ENCODE measurements at regions not wholly inside any gene's neighbourhood (a gene's known extent, or its start where the extent isn't known, plus 50 kb on each side); places are given as distances from the start of the nearest gene placed in this dataset.
A peak's percentile ranks its signal among the peaks of the same experiment; 100 is the strongest.
"Not testable (repeated sequence)": the region's sequence is repeated elsewhere in the genome, so short reads cannot be mapped to it uniquely, and the experiment has no call there.

GRCh38 chr14:35213143-35213788, 78.9 kb upstream of the PSMA6 start:
- no peak overlapping the region for H3K4me3 Mint-ChIP-seq
- H3K27ac Mint-ChIP-seq = no peak overlapping the region
- H3K36me3 Mint-ChIP-seq (ENCODE audit: low read depth) = no peaks in the 10 kb centered on the region
- intact Hi-C loops (cut with micrococcal nuclease) = no loop called here
- DNase-seq = no peak
- H3K4me1 Mint-ChIP-seq (ENCODE audit: low read depth) = peaks cover 2% of the 10 kb centered on the region
- CTCF ChIA-PET = interaction anchor here (0.7 to 1.6 kb wide), 3 partner anchors 192 to 209 kb away, joined by 3 to 6 read pairs (median 3); no protein-coding TSS in a partner anchor
- H3K9me3 Mint-ChIP-seq = no peaks in the 10 kb centered on the region
- H3K27me3 Mint-ChIP-seq (ENCODE audit: low read depth) = no peaks in the 10 kb centered on the region

- CTCF ChIA-PET = interaction anchor here (0.7 to 1.8 kb wide), 2 partner anchors 16 to 199 kb away, joined by 3 to 11 read pairs; no protein-coding TSS in a partner anchor
- no peak for DNase-seq
- intact Hi-C loops (cut with micrococcal nuclease) = no loop called here
- peaks cover 3% of the 10 kb centered on the region for H3K36me3 Mint-ChIP-seq (ENCODE audit: low read depth)
- H3K27ac Mint-ChIP-seq = no peak overlapping the region
- no peaks in the 10 kb centered on the region for H3K9me3 Mint-ChIP-seq
- H3K4me3 Mint-ChIP-seq = no peak overlapping the region
- no peaks in the 10 kb centered on the region for H3K27me3 Mint-ChIP-seq (ENCODE audit: low read depth)
- H3K4me1 Mint-ChIP-seq (ENCODE audit: low read depth) = peaks cover 2% of the 10 kb centered on the region
Observed at GRCh38 chr14:35213869-35214387, 78.3 kb upstream of the PSMA6 start.

GRCh38 chr14:35214402-35214801, 77.8 kb upstream of the PSMA6 start:
- H3K27ac Mint-ChIP-seq; DNase-seq; intact Hi-C loops (cut with micrococcal nuclease); H3K27me3 Mint-ChIP-seq (ENCODE audit: low read depth); H3K4me1 Mint-ChIP-seq (ENCODE audit: low read depth); H3K36me3 Mint-ChIP-seq (ENCODE audit: low read depth); H3K4me3 Mint-ChIP-seq; H3K9me3 Mint-ChIP-seq: not testable (repeated sequence)
- CTCF ChIA-PET = interaction anchor here (0.8 to 1.9 kb wide), 6 partner anchors 8 to 200 kb away, joined by 3 to 11 read pairs (median 4); no protein-coding TSS in a partner anchor

- intact Hi-C loops (cut with micrococcal nuclease) = loop anchor here (1.0 kb wide), 3 partner anchors 192 to 207 kb away; no protein-coding TSS in a partner anchor
- no peaks in the 10 kb centered on the region for H3K9me3 Mint-ChIP-seq
- no peak overlapping the region for H3K27ac Mint-ChIP-seq
- no peak overlapping the region for H3K4me3 Mint-ChIP-seq
- peaks cover 7% of the 10 kb centered on the region for H3K4me1 Mint-ChIP-seq (ENCODE audit: low read depth)
- CTCF ChIA-PET = interaction anchor here (0.5 to 1.9 kb wide), 14 partner anchors 9 to 639 kb away, joined by 3 to 11 read pairs (median 4); no protein-coding TSS in a partner anchor
- H3K36me3 Mint-ChIP-seq (ENCODE audit: low read depth) = peaks cover 7% of the 10 kb centered on the region
- H3K27me3 Mint-ChIP-seq (ENCODE audit: low read depth) = no peaks in the 10 kb centered on the region
- DNase-seq = no peak
Observed at GRCh38 chr14:35215110-35215813, 76.9 kb upstream of the PSMA6 start.

- DNase-seq; H3K4me3 Mint-ChIP-seq; H3K36me3 Mint-ChIP-seq (ENCODE audit: low read depth); H3K27ac Mint-ChIP-seq; intact Hi-C loops (cut with micrococcal nuclease); H3K27me3 Mint-ChIP-seq (ENCODE audit: low read depth); H3K9me3 Mint-ChIP-seq: not testable (repeated sequence)
- peaks cover 22% of the 10 kb centered on the region for H3K4me1 Mint-ChIP-seq (ENCODE audit: low read depth)
- CTCF ChIA-PET = interaction anchor here (1.0 to 1.2 kb wide), 2 partner anchors 11 to 195 kb away, joined by 3 read pairs; no protein-coding TSS in a partner anchor
Observed at GRCh38 chr14:35218176-35218575, 74.0 kb upstream of the PSMA6 start.

GRCh38 chr14:35218963-35219362, 73.2 kb upstream of the PSMA6 start:
- no peaks in the 10 kb centered on the region for H3K9me3 Mint-ChIP-seq
- peaks cover 23% of the 10 kb centered on the region for H3K4me1 Mint-ChIP-seq (ENCODE audit: low read depth)
- H3K27ac Mint-ChIP-seq = no peak overlapping the region
- H3K27me3 Mint-ChIP-seq (ENCODE audit: low read depth) = no peaks in the 10 kb centered on the region
- no peak overlapping the region for H3K4me3 Mint-ChIP-seq
- intact Hi-C loops (cut with micrococcal nuclease) = no loop called here
- no peak for DNase-seq
- H3K36me3 Mint-ChIP-seq (ENCODE audit: low read depth) = peaks cover 10% of the 10 kb centered on the region
- CTCF ChIA-PET = interaction anchor here (0.8 to 1.5 kb wide), 3 partner anchors 20 to 203 kb away, joined by 3 to 4 read pairs (median 3); no protein-coding TSS in a partner anchor

- Mint-ChIP-seq H3K27ac (no peak overlapping the region), H3K27me3 (ENCODE audit: low read depth) (no peaks in the 10 kb centered on the region), H3K4me3 (no peak overlapping the region), H3K9me3 (no peaks in the 10 kb centered on the region), H3K36me3 (ENCODE audit: low read depth) (peaks cover 10% of the 10 kb centered on the region), H3K4me1 (ENCODE audit: low read depth) (peaks cover 26% of the 10 kb centered on the region)
- CTCF ChIA-PET = interaction anchor here (1.4 to 1.5 kb wide), 2 partner anchors 193 to 202 kb away, joined by 3 to 4 read pairs; no protein-coding TSS in a partner anchor
- DNase-seq = no peak
- intact Hi-C loops (cut with micrococcal nuclease) = loop anchor here (10.0 kb wide), 2 partner anchors 545 to 595 kb away; no protein-coding TSS in a partner anchor
Observed at GRCh38 chr14:35220027-35220676, 72.0 kb upstream of the PSMA6 start.

- intact Hi-C loops (cut with micrococcal nuclease) = loop anchor here (10.0 kb wide), 2 partner anchors 546 to 594 kb away; no protein-coding TSS in a partner anchor
- peaks cover 10% of the 10 kb centered on the region for H3K36me3 Mint-ChIP-seq (ENCODE audit: low read depth)
Observed at GRCh38 chr14:35220920-35221319, 71.3 kb upstream of the PSMA6 start.

GRCh38 chr14:35221462-35221861, 70.7 kb upstream of the PSMA6 start:
- no peak overlapping the region for H3K27ac Mint-ChIP-seq
- CTCF ChIA-PET = interaction anchor here (0.8 kb wide), 1 partner anchor 83 kb away, joined by 3 read pairs; no protein-coding TSS in a partner anchor

More at GRCh38 chr14:35220920-35221319, 71.3 kb upstream of the PSMA6 start:
- Mint-ChIP-seq H3K9me3 (no peaks in the 10 kb centered on the region), H3K27me3 (ENCODE audit: low read depth) (no peaks in the 10 kb centered on the region), H3K4me1 (ENCODE audit: low read depth) (peaks cover 26% of the 10 kb centered on the region), H3K4me3 (no peak overlapping the region), H3K27ac (no peak overlapping the region)
- CTCF ChIA-PET = interaction anchor here (0.8 kb wide), 1 partner anchor 83 kb away, joined by 3 read pairs; no protein-coding TSS in a partner anchor
- no peak for DNase-seq

GRCh38 chr14:35222324-35222723, 69.9 kb upstream of the PSMA6 start:
- no peaks in the 10 kb centered on the region for H3K9me3 Mint-ChIP-seq
- no peaks in the 10 kb centered on the region for H3K27me3 Mint-ChIP-seq (ENCODE audit: low read depth)
- no peak for DNase-seq
- CTCF ChIA-PET = no interaction called here
- H3K36me3 Mint-ChIP-seq (ENCODE audit: low read depth) = peaks cover 10% of the 10 kb centered on the region
- peak overlapping the region; percentile 2 for H3K27ac Mint-ChIP-seq
- no peak overlapping the region for H3K4me3 Mint-ChIP-seq
- peaks cover 26% of the 10 kb centered on the region for H3K4me1 Mint-ChIP-seq (ENCODE audit: low read depth)
- intact Hi-C loops (cut with micrococcal nuclease) = loop anchor here (10.0 kb wide), 2 partner anchors 548 to 592 kb away; no protein-coding TSS in a partner anchor

More at GRCh38 chr14:35221462-35221861, 70.7 kb upstream of the PSMA6 start:
- Mint-ChIP-seq H3K36me3 (ENCODE audit: low read depth) (peaks cover 10% of the 10 kb centered on the region), H3K9me3 (no peaks in the 10 kb centered on the region), H3K4me3 (no peak overlapping the region), H3K27me3 (ENCODE audit: low read depth) (no peaks in the 10 kb centered on the region), H3K4me1 (ENCODE audit: low read depth) (peaks cover 26% of the 10 kb centered on the region)
- intact Hi-C loops (cut with micrococcal nuclease) = loop anchor here (10.0 kb wide), 2 partner anchors 547 to 593 kb away; no protein-coding TSS in a partner anchor
- DNase-seq = no peak

- Mint-ChIP-seq H3K4me1 (ENCODE audit: low read depth) (peaks cover 26% of the 10 kb centered on the region), H3K27me3 (ENCODE audit: low read depth) (no peaks in the 10 kb centered on the region), H3K27ac (peak overlapping the region; percentile 2), H3K36me3 (ENCODE audit: low read depth) (peaks cover 10% of the 10 kb centered on the region), H3K9me3 (no peaks in the 10 kb centered on the region), H3K4me3 (no peak overlapping the region)
- intact Hi-C loops (cut with micrococcal nuclease) = loop anchor here (10.0 kb wide), 2 partner anchors 548 to 592 kb away; no protein-coding TSS in a partner anchor
- DNase-seq = no peak
- CTCF ChIA-PET = no interaction called here
Observed at GRCh38 chr14:35222872-35223466, 69.2 kb upstream of the PSMA6 start.

Data from activated naive CD4-positive, alpha-beta T cell treated with anti-CD3 and anti-CD28 coated beads for 36 hours (primary cell).